ENCODE measurements at regions not wholly inside any gene's neighbourhood (a gene's known extent, or its start where the extent isn't known, plus 50 kb on each side); places are given as distances from the start of the nearest gene placed in this dataset.

DNA sequence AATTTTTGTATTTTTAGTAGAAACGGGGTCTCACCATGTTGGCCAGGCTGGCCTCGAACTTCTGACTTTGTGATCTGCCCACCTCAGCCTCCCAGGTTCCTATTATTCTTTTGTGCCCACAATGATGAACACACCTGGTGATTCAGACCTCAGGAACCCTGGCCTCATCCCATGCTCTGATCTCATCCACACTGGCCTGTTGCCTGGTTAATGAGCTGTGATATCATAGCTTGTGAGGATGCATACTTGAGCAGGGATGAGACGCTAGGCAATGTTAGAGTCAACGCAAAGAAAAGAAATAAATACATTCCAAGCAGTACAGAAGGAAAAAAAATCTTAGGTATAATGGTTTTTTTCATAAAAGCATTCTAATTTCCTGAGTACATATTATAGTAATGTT is 82.4 kb upstream of the RNF32 start:
- no peak for TF ChIP-seq GATA2 (IDR thresholded peaks at IDR 0.05; ENCODE audit: low read depth, low read length)
- no peak for TF ChIP-seq GATA3 (IDR thresholded peaks at IDR 0.05; ENCODE audit: low read depth, low read length)

Measured in SH-SY5Y (cell line).